HG03469 (cell line): ENCODE measurements at regions not wholly inside any gene's neighbourhood (a gene's known extent, or its start where the extent isn't known, plus 50 kb on each side); places are given as distances from the start of the nearest gene placed in this dataset.
"Not testable (repeated sequence)": the region's sequence is repeated elsewhere in the genome, so short reads cannot be mapped to it uniquely, and the experiment has no call there.

Source experiments
- ATAC-seq: cut with Tn5 transposase; IDR thresholded peaks from one replicate; pipeline ENCODE4 v1.9.1; 2021; ENCODE audit warnings: mild to moderate bottlenecking, moderate library complexity, moderate number of reproducible peaks; ENCODE audit not compliant: unreplicated experiment

DNA sequence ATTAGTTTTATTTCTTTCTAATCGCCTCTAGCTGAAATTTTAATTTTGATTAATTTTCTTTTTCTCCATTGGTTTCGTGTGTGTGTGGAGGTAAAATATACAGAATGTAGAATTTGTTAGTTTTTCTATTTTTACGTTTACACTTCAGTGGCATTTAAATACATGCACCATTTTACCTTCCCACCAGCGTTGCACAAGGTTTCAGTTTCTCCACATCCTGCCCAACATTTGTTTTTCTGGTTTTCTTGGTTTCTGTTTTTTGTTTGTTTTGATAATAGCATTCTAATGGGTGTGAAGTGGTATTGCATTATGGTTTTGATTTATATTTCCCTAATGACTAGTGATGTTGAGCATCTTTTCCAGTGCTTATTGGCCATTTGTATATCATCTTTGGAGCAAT, 871.4 kb upstream of the DEFB115 start:
- ATAC-seq, result not testable (repeated sequence)

DNA sequence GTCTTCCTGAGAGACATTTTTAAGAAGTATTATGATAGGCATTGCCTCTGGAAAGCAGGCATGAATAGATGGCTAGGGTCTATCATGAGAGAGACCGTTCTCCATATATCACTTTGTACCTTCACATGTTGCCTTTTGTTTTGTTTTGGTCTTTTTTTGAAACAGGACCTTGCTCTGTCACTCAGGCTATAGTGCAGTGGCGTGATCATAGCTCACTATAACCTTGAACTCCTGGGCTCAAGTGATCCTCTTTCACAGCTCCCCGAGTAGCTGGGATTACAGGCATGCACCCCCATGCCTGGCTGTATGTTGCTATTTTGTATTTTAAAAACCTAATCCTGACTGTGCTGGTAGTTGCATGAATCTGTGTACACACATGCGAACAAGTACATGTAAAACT, 869.6 kb upstream of the DEFB115 start:
- ATAC-seq, result not testable (repeated sequence)

DNA sequence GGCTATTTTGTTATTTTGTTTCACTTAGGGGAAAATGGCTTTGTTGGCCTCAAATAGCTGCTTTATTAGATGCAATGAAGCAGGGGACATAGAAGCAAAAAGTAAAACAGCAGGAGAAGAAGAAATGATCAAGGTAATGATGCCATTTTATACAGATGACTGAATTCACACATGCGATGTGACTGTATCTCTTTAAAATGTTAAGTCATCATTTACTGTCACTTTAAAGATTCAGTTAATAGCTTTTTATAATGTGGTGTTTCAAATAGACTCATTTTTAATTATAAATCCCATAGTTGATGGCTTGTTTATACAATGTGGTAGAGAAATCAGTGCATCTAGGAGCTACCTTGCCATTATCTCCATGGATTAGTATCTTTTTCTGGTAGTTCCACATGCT, 863.9 kb upstream of the DEFB115 start:
- not testable (repeated sequence) for ATAC-seq

DNA sequence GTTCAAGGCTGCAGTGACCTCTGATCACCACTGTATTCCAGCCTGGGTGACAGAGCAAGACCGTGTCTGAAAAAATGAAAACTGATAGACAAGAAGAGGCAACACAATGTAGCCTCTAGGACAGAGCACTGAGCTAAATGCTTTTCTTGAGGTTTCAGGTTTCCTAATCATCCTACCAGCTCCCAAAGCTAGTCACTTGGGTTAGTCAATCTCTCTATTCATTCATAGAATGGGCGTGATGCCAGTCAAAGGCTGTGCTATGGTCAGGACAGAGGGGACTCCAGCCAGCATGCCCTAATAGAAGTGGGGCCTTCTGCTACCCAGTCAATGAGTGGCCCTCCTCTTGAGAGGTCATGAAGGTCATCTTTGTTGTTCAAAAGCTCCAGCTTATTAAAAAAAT, 860.4 kb upstream of the DEFB115 start:
- not testable (repeated sequence) for ATAC-seq

DNA sequence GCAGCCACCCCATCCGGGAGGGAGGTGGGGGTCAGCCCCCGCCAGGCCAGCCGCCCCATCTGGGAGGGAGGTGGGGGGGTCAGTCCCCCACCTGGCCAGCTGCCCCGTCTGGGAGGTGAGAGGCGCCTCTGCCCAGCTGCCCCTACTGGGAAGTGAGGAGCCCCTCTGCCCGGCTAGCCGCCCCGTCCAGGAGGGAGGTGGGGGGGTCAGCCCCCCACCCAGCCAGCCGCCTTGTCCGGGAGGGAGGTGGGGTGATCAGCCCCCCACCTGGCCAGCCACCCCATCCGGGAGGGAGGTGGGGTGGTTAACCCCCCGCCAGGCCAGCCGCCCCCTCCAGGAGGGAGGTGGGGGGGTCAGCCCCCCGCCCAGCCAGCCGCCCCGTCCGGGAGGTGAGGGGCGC, 852.4 kb upstream of the DEFB115 start:
- not testable (repeated sequence) for ATAC-seq

DNA sequence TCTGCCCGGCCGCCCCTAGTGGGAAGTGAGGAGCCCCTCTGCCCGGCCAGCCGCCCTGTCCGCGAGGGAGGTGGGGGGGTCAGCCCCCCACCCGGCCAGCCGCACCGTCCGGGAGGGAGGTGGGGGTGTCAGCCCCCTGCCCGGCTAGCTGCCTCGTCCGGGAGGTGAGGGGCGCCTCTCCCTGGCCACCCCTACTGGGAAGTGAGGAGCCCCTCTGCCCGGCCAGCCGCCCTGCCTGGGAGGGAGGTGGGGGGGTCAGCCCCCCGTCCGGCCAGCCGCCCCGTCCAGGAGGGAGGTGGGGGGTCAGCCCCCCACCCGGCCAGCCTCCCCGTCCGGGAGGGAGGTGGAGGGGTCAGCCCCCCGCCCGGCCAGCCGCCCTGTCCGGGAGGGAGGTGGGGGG, 851.9 kb upstream of the DEFB115 start:
- ATAC-seq, result not testable (repeated sequence)

DNA sequence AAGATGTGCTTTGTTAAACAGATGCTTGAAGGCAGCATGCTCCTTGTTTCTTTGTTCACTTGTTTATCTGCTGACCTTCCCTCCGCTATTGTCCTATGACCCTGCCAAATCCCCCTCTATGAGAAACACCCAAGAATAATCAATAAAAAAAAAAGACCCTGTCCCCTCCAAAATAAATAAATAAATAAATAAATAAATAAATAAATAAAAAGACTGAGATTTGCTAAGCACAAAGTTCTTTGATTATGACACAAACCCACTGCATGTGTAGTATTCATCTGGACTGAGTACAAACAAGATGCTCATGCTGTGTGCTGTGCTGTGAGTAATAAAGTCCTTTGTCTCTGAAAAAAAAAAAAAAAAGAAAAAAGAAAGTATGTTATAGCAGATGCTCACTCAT, 851.1 kb upstream of the DEFB115 start:
- not testable (repeated sequence) for ATAC-seq

DNA sequence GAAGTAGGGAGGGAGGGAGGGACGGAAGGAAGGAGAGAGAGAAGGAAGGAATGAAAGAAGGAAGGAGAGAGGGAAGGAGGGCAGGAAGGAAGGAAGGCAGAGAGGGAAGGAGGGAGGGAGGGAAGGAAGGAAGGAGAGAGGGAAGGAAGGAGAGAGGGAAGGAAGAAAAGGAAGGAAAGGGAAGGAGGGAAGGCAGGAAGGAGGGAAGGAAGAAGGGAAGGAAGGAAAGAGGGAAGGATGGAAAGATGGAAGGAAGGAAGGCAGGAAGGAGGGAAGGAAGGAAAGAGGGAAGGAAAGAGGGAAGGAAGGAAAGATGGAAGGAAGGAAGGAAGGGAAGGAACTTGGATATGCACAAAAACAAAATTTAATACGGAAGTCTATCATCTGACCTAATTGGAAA, 844.5 kb upstream of the DEFB115 start:
- ATAC-seq, result no peak

DNA sequence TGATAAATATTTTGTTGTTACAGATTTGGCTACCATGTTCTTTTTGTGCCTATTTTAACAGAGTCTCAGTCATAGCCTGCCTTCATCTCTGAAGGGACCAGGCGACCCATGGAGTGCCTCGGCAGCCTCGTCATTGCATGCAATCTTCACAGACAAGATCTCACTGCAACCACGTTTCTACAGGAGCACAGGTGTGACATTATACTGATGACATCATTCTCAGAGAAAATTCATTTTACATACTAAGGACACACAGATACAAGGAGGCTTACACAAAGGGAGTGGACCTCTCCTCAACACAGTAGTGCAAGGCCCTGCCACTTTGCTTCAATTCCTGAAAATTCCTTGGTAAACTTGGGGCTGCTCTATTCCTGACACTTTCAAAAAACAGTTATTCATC, 840.1 kb upstream of the DEFB115 start:
- not testable (repeated sequence) for ATAC-seq

DNA sequence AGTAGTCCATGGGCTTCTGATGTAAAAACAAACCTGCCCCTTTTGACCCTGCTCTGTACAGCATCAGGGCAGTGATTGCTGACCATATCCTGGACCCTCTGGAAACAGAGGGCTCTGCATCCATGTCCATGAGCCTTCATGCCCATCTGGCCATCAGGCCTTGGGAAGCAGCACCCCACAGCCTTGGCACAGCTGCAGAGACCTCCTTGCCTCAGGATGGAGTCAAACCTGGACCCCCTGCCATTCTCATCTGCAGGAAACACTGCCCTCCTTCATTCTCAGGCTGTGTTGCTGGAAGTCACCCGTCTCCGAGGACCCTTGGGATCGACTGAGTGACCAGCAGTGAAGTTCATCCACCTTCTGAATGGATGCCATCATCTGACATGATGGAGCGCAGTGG, 839.1 kb upstream of the DEFB115 start:
- ATAC-seq, result not testable (repeated sequence)

DNA sequence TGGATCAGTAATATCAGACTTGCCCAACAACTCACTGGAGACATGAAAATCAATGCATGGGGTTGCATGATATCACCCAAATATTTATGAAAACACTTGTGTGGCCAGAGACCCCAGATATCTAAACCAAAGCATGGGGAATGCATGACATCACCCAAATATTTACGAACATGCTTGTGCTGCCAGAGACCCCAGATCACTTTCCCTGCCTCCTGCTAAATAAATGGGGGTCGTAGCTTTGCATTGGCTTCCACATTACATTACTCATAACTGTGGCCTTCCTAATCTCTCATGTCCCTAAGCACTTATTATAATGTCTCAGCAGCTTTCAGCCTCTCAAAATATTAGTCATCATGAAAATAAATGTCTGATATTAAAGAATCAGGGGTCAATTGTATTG, 838.0 kb upstream of the DEFB115 start:
- no peak for ATAC-seq

DNA sequence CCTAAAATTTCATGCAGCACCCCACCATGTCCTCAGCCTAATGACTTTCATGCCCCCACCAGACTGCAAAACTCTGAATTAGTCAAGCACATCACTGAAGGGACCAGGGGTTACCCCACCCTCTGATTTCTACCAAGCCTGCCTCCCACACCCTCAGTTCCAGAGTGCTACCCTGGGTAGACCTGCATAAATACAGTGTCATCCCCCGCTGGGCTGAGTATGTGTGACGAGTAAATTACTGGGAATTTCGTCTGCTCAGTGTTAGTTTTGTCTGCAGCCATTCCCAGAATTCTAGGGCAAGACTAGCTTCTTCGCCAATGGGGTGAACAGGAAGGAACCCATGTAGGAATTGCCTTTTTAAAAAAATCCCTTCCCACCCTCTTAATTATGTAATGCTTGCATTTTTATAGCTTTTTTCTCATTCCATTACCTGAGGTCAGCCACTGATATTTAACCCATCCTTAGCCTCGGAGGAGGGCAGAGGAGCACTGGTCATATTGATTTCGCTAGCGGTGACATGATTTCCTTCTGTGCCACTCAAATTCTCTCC, 837.5 kb upstream of the DEFB115 start:
- ATAC-seq, result not testable (repeated sequence)
